22Rv1 (cell line): ENCODE measurements at regions not wholly inside any gene's neighbourhood (a gene's known extent, or its start where the extent isn't known, plus 50 kb on each side); places are given as distances from the start of the nearest gene placed in this dataset.

ENCODE experiments used
- ZFX ChIP-seq: fragments of 450-650 bp; IDR thresholded peaks from 2 replicates; pipeline ENCODE4 v1.6.1; 2017; ENCODE audit warnings: antibody characterized with exemption, borderline replicate concordance
- TF ChIP-seq, protein P1 (sequence below): fragments of 450-650 bp; IDR thresholded peaks from 2 replicates; pipeline ENCODE4 v1.5.1; 2017; ENCODE audit warnings: mild to moderate bottlenecking

DNA sequence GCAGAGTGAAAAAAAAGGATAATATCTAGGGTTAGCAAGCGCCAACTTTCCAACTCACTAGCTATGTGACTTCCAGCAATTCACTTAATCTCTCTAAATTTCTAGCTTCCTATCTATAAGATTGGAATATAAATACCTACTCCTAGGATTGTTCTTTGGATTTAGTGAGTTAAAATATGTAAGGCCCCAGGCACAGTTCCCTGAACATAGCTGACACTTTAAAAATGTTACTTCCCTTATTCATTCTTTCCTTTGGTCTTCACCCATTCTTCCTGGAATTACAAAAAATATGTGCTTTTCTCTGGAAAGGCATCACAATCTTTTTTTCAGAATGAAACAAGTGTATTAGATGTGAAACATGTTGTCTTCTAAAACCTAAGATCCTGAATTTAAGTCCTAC, 365.7 kb downstream of the RBM43 start:
- TF ChIP-seq, protein P1, sequence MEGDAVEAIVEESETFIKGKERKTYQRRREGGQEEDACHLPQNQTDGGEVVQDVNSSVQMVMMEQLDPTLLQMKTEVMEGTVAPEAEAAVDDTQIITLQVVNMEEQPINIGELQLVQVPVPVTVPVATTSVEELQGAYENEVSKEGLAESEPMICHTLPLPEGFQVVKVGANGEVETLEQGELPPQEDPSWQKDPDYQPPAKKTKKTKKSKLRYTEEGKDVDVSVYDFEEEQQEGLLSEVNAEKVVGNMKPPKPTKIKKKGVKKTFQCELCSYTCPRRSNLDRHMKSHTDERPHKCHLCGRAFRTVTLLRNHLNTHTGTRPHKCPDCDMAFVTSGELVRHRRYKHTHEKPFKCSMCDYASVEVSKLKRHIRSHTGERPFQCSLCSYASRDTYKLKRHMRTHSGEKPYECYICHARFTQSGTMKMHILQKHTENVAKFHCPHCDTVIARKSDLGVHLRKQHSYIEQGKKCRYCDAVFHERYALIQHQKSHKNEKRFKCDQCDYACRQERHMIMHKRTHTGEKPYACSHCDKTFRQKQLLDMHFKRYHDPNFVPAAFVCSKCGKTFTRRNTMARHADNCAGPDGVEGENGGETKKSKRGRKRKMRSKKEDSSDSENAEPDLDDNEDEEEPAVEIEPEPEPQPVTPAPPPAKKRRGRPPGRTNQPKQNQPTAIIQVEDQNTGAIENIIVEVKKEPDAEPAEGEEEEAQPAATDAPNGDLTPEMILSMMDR, result no peak
- TF ChIP-seq ZFX, result no peak
